ENCODE measurements at regions not wholly inside any gene's neighbourhood (a gene's known extent, or its start where the extent isn't known, plus 50 kb on each side); places are given as distances from the start of the nearest gene placed in this dataset.

- TF ChIP-seq, protein P1, sequence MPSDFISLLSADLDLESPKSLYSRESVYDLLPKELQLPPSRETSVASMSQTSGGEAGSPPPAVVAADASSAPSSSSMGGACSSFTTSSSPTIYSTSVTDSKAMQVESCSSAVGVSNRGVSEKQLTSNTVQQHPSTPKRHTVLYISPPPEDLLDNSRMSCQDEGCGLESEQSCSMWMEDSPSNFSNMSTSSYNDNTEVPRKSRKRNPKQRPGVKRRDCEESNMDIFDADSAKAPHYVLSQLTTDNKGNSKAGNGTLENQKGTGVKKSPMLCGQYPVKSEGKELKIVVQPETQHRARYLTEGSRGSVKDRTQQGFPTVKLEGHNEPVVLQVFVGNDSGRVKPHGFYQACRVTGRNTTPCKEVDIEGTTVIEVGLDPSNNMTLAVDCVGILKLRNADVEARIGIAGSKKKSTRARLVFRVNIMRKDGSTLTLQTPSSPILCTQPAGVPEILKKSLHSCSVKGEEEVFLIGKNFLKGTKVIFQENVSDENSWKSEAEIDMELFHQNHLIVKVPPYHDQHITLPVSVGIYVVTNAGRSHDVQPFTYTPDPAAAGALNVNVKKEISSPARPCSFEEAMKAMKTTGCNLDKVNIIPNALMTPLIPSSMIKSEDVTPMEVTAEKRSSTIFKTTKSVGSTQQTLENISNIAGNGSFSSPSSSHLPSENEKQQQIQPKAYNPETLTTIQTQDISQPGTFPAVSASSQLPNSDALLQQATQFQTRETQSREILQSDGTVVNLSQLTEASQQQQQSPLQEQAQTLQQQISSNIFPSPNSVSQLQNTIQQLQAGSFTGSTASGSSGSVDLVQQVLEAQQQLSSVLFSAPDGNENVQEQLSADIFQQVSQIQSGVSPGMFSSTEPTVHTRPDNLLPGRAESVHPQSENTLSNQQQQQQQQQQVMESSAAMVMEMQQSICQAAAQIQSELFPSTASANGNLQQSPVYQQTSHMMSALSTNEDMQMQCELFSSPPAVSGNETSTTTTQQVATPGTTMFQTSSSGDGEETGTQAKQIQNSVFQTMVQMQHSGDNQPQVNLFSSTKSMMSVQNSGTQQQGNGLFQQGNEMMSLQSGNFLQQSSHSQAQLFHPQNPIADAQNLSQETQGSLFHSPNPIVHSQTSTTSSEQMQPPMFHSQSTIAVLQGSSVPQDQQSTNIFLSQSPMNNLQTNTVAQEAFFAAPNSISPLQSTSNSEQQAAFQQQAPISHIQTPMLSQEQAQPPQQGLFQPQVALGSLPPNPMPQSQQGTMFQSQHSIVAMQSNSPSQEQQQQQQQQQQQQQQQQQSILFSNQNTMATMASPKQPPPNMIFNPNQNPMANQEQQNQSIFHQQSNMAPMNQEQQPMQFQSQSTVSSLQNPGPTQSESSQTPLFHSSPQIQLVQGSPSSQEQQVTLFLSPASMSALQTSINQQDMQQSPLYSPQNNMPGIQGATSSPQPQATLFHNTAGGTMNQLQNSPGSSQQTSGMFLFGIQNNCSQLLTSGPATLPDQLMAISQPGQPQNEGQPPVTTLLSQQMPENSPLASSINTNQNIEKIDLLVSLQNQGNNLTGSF (CRISPR knock-in tag; IDR thresholded peaks at IDR 0.05) = no peak
- TF ChIP-seq, protein P2, sequence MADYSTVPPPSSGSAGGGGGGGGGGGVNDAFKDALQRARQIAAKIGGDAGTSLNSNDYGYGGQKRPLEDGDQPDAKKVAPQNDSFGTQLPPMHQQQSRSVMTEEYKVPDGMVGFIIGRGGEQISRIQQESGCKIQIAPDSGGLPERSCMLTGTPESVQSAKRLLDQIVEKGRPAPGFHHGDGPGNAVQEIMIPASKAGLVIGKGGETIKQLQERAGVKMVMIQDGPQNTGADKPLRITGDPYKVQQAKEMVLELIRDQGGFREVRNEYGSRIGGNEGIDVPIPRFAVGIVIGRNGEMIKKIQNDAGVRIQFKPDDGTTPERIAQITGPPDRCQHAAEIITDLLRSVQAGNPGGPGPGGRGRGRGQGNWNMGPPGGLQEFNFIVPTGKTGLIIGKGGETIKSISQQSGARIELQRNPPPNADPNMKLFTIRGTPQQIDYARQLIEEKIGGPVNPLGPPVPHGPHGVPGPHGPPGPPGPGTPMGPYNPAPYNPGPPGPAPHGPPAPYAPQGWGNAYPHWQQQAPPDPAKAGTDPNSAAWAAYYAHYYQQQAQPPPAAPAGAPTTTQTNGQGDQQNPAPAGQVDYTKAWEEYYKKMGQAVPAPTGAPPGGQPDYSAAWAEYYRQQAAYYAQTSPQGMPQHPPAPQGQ (CRISPR knock-in tag; IDR thresholded peaks at IDR 0.05; ENCODE audit: borderline replicate concordance) = 0 out of 2 replicates have a peak, but pooled peaks have one; percentile 86
- TF ChIP-seq RBFOX2 (IDR thresholded peaks at IDR 0.05; ENCODE audit: low read depth, low read length) (peak; percentile 62; the same call in 1 of the 2 replicates), TFDP2 (CRISPR knock-in tag; IDR thresholded peaks at IDR 0.05) (no peak), CTCF (CRISPR knock-in tag; IDR thresholded peaks at IDR 0.05) (peak; percentile 31; the same call in 1 of the 2 replicates), ZFP37 (CRISPR knock-in tag; IDR thresholded peaks at IDR 0.05; ENCODE audit: borderline replicate concordance) (no peak), NR2C2 (CRISPR knock-in tag; IDR thresholded peaks at IDR 0.05; ENCODE audit: borderline replicate concordance) (0 out of 2 replicates have a peak, but pooled peaks have one; percentile 8), IRF9 (CRISPR knock-in tag; IDR thresholded peaks at IDR 0.05; ENCODE audit: borderline replicate concordance) (0 out of 2 replicates have a peak, but pooled peaks have one; percentile 7), SP140L (CRISPR knock-in tag; IDR thresholded peaks at IDR 0.05; ENCODE audit: borderline replicate concordance) (0 out of 2 replicates have a peak, but pooled peaks have one; percentile 34), ZSCAN22 (CRISPR knock-in tag; IDR thresholded peaks at IDR 0.05) (no peak)
- TF ChIP-seq, protein P3, sequence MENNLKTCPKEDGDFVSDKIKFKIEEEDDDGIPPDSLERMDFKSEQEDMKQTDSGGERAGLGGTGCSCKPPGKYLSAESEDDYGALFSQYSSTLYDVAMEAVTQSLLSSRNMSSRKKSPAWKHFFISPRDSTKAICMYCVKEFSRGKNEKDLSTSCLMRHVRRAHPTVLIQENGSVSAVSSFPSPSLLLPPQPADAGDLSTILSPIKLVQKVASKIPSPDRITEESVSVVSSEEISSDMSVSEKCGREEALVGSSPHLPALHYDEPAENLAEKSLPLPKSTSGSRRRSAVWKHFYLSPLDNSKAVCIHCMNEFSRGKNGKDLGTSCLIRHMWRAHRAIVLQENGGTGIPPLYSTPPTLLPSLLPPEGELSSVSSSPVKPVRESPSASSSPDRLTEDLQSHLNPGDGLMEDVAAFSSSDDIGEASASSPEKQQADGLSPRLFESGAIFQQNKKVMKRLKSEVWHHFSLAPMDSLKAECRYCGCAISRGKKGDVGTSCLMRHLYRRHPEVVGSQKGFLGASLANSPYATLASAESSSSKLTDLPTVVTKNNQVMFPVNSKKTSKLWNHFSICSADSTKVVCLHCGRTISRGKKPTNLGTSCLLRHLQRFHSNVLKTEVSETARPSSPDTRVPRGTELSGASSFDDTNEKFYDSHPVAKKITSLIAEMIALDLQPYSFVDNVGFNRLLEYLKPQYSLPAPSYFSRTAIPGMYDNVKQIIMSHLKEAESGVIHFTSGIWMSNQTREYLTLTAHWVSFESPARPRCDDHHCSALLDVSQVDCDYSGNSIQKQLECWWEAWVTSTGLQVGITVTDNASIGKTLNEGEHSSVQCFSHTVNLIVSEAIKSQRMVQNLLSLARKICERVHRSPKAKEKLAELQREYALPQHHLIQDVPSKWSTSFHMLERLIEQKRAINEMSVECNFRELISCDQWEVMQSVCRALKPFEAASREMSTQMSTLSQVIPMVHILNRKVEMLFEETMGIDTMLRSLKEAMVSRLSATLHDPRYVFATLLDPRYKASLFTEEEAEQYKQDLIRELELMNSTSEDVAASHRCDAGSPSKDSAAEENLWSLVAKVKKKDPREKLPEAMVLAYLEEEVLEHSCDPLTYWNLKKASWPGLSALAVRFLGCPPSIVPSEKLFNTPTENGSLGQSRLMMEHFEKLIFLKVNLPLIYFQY (CRISPR knock-in tag; IDR thresholded peaks at IDR 0.05; ENCODE audit: borderline replicate concordance) = 0 out of 2 replicates have a peak, but pooled peaks have one; percentile 7
Measured at GRCh38 chr16:85526185-85526974, 86.7 kb upstream of the GSE1 start (continued).
